Thoracic aorta (tissue), 2 donors: ENCODE measurements at regions not wholly inside any gene's neighbourhood (a gene's known extent, or its start where the extent isn't known, plus 50 kb on each side); places are given as distances from the start of the nearest gene placed in this dataset.

ENCODE experiments used
- ATAC-seq: fragments of 150-250 bp; one replicate; pipeline ENCODE4 v1.8.0; 2017; ENCODE audit warnings: low read depth; ENCODE audit not compliant: insufficient number of reproducible peaks, low FRiP score
- DNase-seq: peaks from one replicate; pipeline ENCODE4 v3.0.0-alpha.2; 2020; ENCODE audit warnings: low spot score
- H3K27ac ChIP-seq, 2 donors: fragments of 200-600 bp; sonication (generic); 1 replicate in 1 of 2; 2 replicates in 1 of 2; pipeline ENCODE4 v1.5.1; 2016; ENCODE audit warnings: mild to moderate bottlenecking in 2 of 2, moderate library complexity in 2 of 2
- H3K27me3 ChIP-seq: fragments of 200-600 bp; sonication (generic); replicated peaks from 2 replicates; pipeline ENCODE4 v1.6.0; 2016; ENCODE audit warnings: mild to moderate bottlenecking; ENCODE audit not compliant: insufficient read depth
- H3K36me3 ChIP-seq: fragments of 200-600 bp; sonication (generic); one replicate; pipeline ENCODE4 v1.5.1; 2016
- H3K4me1 ChIP-seq, 2 donors: fragments of 200-600 bp; sonication (generic); 1 replicate in 1 of 2; 2 replicates in 1 of 2; pipeline versions ENCODE4 v1.5.1 to v1.6.0; 2016; ENCODE audit warnings: low read depth in 2 of 2, mild to moderate bottlenecking in 1 of 2; ENCODE audit not compliant: control insufficient read depth in 1 of 2
- H3K4me3 ChIP-seq: fragments of 200-600 bp; sonication (generic); 2 replicates; pipeline ENCODE4 v1.5.1; 2016; ENCODE audit warnings: mild to moderate bottlenecking
- H3K9me3 ChIP-seq: fragments of 200-600 bp; sonication (generic); 2 replicates; pipeline ENCODE4 v1.5.1; 2016
- TF ChIP-seq, protein P1 (sequence below): fragments of 200-600 bp; sonication (generic); IDR thresholded peaks from one replicate; pipeline ENCODE4 v1.5.1; 2019; ENCODE audit warnings: antibody characterized with exemption

DNA sequence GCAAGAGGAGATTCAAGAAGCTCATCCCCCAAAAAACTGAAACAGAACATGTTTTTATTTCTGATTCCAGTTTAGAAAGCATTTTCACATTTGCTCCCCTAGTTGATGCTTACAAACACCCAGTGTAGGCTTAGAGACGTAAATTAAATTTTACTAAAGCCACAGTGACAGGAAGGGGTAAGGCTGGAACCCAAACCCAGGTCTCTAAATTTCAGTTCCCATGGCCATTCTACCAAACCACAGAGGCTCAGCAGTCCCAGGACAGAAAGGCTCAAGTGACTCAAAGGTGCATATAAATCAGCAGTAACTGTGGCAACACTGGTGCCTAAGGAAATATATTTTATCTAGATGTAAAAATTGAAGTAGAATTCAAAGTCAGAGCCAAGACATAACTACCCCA, 128.7 kb downstream of the CEP120 start:
- DNase-seq (no peak), ATAC-seq (no peak)
- Histone ChIP-seq H3K27me3 (no peaks in the 10 kb centered on the region), H3K9me3 (no peaks in the 10 kb centered on the region), H3K36me3 (no peaks in the 10 kb centered on the region), H3K4me3 (no peak overlapping the region), H3K27ac (peak overlapping the region in 1 of 2 donors; percentile 62), H3K4me1 (peaks cover 13 to 16% of the 10 kb centered on the region in 2 donors)
- TF ChIP-seq, protein P1, sequence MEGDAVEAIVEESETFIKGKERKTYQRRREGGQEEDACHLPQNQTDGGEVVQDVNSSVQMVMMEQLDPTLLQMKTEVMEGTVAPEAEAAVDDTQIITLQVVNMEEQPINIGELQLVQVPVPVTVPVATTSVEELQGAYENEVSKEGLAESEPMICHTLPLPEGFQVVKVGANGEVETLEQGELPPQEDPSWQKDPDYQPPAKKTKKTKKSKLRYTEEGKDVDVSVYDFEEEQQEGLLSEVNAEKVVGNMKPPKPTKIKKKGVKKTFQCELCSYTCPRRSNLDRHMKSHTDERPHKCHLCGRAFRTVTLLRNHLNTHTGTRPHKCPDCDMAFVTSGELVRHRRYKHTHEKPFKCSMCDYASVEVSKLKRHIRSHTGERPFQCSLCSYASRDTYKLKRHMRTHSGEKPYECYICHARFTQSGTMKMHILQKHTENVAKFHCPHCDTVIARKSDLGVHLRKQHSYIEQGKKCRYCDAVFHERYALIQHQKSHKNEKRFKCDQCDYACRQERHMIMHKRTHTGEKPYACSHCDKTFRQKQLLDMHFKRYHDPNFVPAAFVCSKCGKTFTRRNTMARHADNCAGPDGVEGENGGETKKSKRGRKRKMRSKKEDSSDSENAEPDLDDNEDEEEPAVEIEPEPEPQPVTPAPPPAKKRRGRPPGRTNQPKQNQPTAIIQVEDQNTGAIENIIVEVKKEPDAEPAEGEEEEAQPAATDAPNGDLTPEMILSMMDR: no peak

DNA sequence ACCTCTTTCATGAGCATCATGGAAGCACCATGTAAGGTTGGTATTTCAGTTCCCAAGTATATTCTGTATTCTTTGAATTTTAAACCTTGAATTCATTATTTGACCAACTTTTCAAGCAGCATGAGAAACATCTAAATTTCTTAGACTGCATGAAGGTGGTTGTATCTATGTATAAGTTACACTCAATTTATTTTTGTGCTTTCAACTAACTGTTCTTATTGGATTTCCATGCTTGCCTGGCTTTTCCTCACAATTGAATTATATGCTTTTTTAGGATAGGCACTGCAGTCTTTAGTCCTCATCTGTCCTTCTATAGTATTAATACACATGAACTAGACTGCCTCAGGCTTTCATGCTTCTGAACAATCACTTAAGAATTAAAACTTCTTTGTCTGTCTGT, 134.0 kb downstream of the CEP120 start:
- H3K27ac ChIP-seq: peak overlapping the region in 1 of 2 donors; percentile 66
- DNase-seq: no peak
- TF ChIP-seq, protein P1: no peak
- H3K27me3 ChIP-seq: no peaks in the 10 kb centered on the region
- H3K9me3 ChIP-seq: no peaks in the 10 kb centered on the region
- ATAC-seq: no peak
- H3K4me1 ChIP-seq: peaks cover 0 to 9% of the 10 kb centered on the region in 2 donors
- no peaks in the 10 kb centered on the region for H3K36me3 ChIP-seq
- H3K4me3 ChIP-seq: no peak overlapping the region

DNA sequence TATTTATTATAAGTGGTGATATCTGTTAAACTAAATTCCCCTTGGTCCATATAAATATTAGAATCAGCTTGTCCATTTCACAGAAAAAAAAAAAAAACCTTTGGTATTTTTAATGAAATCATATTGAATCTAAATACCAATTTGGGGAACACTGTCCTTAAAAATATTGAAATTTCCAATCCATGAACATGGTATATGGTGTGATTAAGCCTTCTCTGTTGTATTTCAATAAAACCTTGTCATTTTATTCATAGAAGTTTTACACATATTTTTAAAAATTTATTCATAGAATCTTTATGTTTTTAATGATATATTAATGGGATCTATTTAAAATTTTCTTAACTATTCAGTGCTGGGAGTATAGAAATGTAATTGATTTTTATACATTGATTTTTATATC, 135.3 kb downstream of the CEP120 start:
- TF ChIP-seq, protein P1: no peak
- H3K4me1 ChIP-seq: peaks cover 0 to 13% of the 10 kb centered on the region in 2 donors
- no peak for ATAC-seq
- no peaks in the 10 kb centered on the region for H3K9me3 ChIP-seq
- H3K27ac ChIP-seq: peak overlapping the region in 1 of 2 donors; percentile 97
- H3K27me3 ChIP-seq: no peaks in the 10 kb centered on the region
- H3K36me3 ChIP-seq: no peaks in the 10 kb centered on the region
- DNase-seq: no peak
- H3K4me3 ChIP-seq: peak overlapping the region; percentile 77

DNA sequence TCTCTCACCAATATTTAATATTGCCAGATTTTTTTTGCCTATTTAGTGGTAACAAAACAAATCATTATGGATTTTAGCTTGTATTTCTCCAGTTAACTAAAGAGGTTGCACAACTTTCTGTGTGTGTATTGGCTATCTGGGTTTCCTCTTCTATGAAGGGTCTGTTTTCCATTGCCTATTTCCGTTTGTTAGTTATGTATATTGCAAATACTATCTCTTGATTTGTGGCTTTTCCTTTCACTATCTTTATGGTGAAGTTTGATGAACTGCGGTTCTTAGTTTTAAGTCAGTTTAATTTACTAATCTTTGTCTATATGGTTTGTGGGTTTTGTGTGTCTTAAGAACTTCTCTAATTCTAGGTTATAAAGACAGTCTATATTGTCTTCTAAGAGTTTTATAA, 136.3 kb downstream of the CEP120 start:
- DNase-seq: no peak
- ATAC-seq: no peak
- Histone ChIP-seq H3K27ac (peak overlapping the region; percentile 90 to 97), H3K9me3 (no peaks in the 10 kb centered on the region), H3K27me3 (no peaks in the 10 kb centered on the region), H3K36me3 (no peaks in the 10 kb centered on the region), H3K4me1 (peaks cover 0 to 21% of the 10 kb centered on the region in 2 donors), H3K4me3 (peak overlapping the region; percentile 77)
- TF ChIP-seq, protein P1: no peak

DNA sequence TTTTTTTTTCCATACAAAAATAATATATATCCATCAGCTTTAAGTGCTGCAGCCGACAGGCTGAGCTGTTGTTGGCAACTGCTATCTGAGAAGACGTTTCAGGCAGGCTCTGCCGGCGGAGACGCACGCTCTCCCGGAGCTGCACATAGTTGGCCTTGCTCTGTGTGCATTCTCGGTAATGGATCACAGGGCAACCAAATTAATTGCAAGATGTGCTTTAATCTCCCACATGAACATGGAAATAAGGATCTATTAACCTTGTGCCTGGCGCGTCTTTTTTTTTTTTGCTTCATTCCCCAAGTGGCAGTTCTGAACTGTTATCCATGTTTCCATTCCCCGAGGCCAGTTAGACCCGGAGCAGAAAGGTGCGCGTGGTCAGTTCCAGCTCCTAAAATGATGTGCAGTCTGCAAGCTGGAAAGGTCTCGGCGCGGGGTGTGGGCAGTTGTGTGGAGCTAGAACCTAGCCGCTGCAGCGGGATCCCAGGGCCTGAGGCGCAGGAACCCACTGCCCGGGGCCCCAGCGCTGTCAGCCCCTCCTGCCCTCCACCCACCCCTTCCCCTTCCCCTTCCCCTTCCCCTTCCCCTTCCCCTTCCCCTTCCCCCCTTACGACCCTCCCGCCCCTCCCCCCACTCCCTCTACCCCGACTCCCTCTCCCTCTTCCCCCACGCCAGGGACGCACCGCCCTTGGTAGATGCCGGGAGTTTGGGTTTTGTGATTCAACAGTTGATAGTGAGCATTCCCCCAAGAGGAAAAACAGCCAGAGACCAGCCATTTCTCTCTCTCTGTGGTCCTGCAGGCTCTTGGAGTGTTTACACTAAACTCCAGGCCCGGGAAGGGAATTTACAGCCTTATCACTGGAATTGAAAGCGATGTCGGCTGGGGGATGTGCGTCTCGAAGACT, 137.8 kb downstream of the CEP120 start:
- no peak for ATAC-seq
- DNase-seq: no peak

More for the DNA sequence above, 137.8 kb downstream of the CEP120 start:
- TF ChIP-seq, protein P1: no peak
- Histone ChIP-seq H3K4me1 (peaks cover 0 to 21% of the 10 kb centered on the region in 2 donors), H3K36me3 (no peaks in the 10 kb centered on the region), H3K27me3 (no peaks in the 10 kb centered on the region), H3K4me3 (peak overlapping the region; percentile 77), H3K9me3 (no peaks in the 10 kb centered on the region), H3K27ac (peak overlapping the region; percentile 90 to 97)
